Glomerular visceral epithelial cell (primary cell): ENCODE measurements at regions not wholly inside any gene's neighbourhood (a gene's known extent, or its start where the extent isn't known, plus 50 kb on each side); places are given as distances from the start of the nearest gene placed in this dataset.
"Not testable (repeated sequence)": the region's sequence is repeated elsewhere in the genome, so short reads cannot be mapped to it uniquely, and the experiment has no call there.

ENCODE experiments used
- DNase-seq: peaks from one replicate; pipeline ENCODE4 v3.0.0-alpha.2; 2016; ENCODE audit errors: extremely low spot score

- no peak for DNase-seq
Measured at GRCh38 chr5:101364469-101364868, 461.4 kb upstream of the ST8SIA4 start.

- no peak for DNase-seq
Measured at GRCh38 chr5:101362067-101362466, 459.0 kb upstream of the ST8SIA4 start.

- DNase-seq, result no peak
Measured at GRCh38 chr5:101346906-101347305, 443.8 kb upstream of the ST8SIA4 start.

GRCh38 chr5:101346447-101346846, 443.4 kb upstream of the ST8SIA4 start:
- DNase-seq, result no peak

- DNase-seq, result no peak
Measured at GRCh38 chr5:101338226-101338625, 435.1 kb upstream of the ST8SIA4 start.

- no peak for DNase-seq
Measured at GRCh38 chr5:101327816-101328215, 424.7 kb upstream of the ST8SIA4 start.

- no peak for DNase-seq
Measured at GRCh38 chr5:101326766-101327165, 423.7 kb upstream of the ST8SIA4 start.

- not testable (repeated sequence) for DNase-seq
Measured at GRCh38 chr5:101316401-101316800, 413.3 kb upstream of the ST8SIA4 start.

- no peak for DNase-seq
Measured at GRCh38 chr5:101306391-101307137, 403.5 kb upstream of the ST8SIA4 start.

GRCh38 chr5:101296477-101296876, 393.4 kb upstream of the ST8SIA4 start:
- DNase-seq, result no peak

- no peak for DNase-seq
Measured at GRCh38 chr5:101292199-101292598, 389.1 kb upstream of the ST8SIA4 start.

- not testable (repeated sequence) for DNase-seq
Measured at GRCh38 chr5:101290761-101291160, 387.7 kb upstream of the ST8SIA4 start.

GRCh38 chr5:101288633-101289032, 385.6 kb upstream of the ST8SIA4 start:
- DNase-seq, result no peak

- DNase-seq, result no peak
Measured at GRCh38 chr5:101284736-101285375, 381.8 kb upstream of the ST8SIA4 start.

- DNase-seq, result not testable (repeated sequence)
Measured at GRCh38 chr5:101283938-101284337, 380.9 kb upstream of the ST8SIA4 start.

- DNase-seq, result no peak
Measured at GRCh38 chr5:101278917-101279316, 375.8 kb upstream of the ST8SIA4 start.

- DNase-seq, result peak; percentile 33
Measured at GRCh38 chr5:101278011-101278687, 375.1 kb upstream of the ST8SIA4 start.

GRCh38 chr5:101271945-101272344, 368.9 kb upstream of the ST8SIA4 start:
- no peak for DNase-seq

- DNase-seq, result no peak
Measured at GRCh38 chr5:101271416-101271815, 368.3 kb upstream of the ST8SIA4 start.

GRCh38 chr5:101260857-101261256, 357.8 kb upstream of the ST8SIA4 start:
- no peak for DNase-seq

- DNase-seq, result no peak
Measured at GRCh38 chr5:101253096-101253495, 350.0 kb upstream of the ST8SIA4 start.

GRCh38 chr5:101244621-101245020, 341.5 kb upstream of the ST8SIA4 start:
- no peak for DNase-seq
